ENCODE measurements at regions not wholly inside any gene's neighbourhood (a gene's known extent, or its start where the extent isn't known, plus 50 kb on each side); places are given as distances from the start of the nearest gene placed in this dataset.

DNA sequence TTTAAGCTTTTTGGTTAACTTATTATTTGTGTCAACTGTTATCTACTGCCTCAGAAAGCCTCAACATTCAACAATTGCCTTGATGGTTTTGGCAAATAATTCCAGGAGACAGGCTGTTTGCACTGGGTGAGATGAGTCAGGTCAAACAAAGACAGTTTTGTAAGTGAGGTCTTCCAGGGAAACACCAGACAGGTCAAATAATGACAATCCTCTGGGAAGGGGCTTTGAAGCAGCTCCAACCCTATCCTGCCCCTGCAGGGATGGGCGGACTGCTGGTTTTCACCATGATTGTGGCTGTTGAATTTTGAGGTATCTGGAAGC lies 79.4 kb upstream of the PRR23E start:
- Mint-ChIP-seq H3K36me3 (ENCODE audit: low read depth) (no peaks in the 10 kb centered on the region), H3K9me3 (peaks cover 13% of the 10 kb centered on the region), H3K4me3 (no peak overlapping the region), H3K27ac (no peak overlapping the region), H3K27me3 (peaks cover 3% of the 10 kb centered on the region), H3K4me1 (no peaks in the 10 kb centered on the region)
- ChIA-PET POLR2A (no interaction called here), CTCF (no interaction called here)
- DNase-seq (no peak), ATAC-seq (ENCODE audit: low read depth) (no peak)
- TF ChIP-seq, protein P1, sequence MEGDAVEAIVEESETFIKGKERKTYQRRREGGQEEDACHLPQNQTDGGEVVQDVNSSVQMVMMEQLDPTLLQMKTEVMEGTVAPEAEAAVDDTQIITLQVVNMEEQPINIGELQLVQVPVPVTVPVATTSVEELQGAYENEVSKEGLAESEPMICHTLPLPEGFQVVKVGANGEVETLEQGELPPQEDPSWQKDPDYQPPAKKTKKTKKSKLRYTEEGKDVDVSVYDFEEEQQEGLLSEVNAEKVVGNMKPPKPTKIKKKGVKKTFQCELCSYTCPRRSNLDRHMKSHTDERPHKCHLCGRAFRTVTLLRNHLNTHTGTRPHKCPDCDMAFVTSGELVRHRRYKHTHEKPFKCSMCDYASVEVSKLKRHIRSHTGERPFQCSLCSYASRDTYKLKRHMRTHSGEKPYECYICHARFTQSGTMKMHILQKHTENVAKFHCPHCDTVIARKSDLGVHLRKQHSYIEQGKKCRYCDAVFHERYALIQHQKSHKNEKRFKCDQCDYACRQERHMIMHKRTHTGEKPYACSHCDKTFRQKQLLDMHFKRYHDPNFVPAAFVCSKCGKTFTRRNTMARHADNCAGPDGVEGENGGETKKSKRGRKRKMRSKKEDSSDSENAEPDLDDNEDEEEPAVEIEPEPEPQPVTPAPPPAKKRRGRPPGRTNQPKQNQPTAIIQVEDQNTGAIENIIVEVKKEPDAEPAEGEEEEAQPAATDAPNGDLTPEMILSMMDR (IDR thresholded peaks at IDR 0.05) = no peak
- intact Hi-C loops (cut with micrococcal nuclease) = no loop called here

DNA sequence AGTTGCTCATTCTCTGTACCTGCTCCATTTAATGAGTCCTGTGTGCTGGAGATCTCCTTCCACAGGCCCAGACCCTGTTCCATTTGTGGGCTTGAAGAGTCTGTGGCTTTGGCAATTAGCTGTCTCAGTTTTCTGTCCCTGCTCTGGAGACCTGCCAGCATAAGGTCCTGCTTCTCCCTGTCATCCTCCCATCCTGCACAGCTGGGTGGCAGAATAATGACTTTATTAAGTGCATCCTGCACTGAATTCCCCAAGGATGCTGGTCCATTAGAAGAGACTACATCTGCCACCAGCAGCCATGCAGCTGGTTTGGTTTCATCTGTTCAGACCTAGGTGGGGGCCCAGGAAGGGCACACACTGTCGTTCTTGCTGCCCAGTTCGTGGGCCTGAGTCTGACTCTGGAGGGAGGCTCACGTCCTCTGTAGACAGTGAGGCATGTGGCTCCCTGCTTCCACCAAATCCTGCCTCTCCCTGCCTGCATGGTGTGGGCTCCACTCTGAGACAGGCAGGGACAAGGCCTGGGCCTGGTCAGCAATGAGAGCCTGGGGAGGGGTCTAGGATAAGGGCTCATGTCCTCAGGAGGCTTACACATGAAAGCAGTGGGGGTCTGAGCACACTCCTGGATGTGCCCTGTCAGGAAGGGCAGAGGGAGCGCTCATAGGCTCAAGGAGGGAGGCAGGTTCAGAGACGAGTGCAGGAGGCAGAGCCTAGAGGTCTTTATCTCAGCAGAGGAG lies 78.4 kb upstream of the PRR23E start:
- no peak for DNase-seq
- POLR2A ChIA-PET = no interaction called here
- CTCF ChIA-PET = no interaction called here
- TF ChIP-seq, protein P1 (IDR thresholded peaks at IDR 0.05) = no peak
- H3K36me3 Mint-ChIP-seq (ENCODE audit: low read depth) = no peaks in the 10 kb centered on the region
- H3K9me3 Mint-ChIP-seq = peaks cover 13% of the 10 kb centered on the region
- ATAC-seq (ENCODE audit: low read depth) = no peak
- H3K4me3 Mint-ChIP-seq = no peak overlapping the region
- H3K27ac Mint-ChIP-seq = no peak overlapping the region
- H3K4me1 Mint-ChIP-seq = no peaks in the 10 kb centered on the region
- peaks cover 3% of the 10 kb centered on the region for H3K27me3 Mint-ChIP-seq
- intact Hi-C loops (cut with micrococcal nuclease) = no loop called here

DNA sequence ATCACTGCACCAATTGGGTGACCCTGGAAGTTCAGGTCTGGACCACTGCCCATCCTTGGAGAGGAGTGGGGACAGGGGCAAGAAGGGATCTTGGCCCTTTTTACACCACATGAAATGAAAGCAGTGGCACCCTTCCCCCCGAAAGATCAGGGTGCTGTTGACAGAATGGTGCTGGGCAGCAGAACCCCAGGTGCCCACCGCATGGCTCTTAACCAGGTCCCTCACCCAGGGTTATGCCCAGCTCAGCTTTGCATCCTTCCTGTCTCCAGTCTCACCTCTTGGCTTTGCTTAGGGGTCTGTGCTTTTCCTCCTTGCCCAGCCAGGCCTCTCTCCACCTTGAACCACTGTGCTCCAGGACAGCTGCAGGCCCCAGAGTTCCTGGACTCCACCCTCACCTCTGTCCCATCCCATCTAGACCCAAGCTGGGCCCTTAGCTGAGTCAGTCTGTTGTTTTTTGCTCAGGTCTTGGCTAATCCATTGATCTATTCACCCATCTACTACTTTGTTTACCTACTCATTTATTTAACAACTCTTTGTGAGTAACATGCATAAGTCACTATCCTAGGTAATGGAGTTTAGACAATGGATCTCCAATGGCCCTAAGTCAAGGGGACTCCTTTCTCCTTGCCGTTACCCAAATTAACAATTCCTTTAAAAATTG lies 77.1 kb upstream of the PRR23E start:
- ATAC-seq (ENCODE audit: low read depth) (no peak), DNase-seq (no peak)
- H3K36me3 Mint-ChIP-seq (ENCODE audit: low read depth) = no peaks in the 10 kb centered on the region
- peaks cover 13% of the 10 kb centered on the region for H3K9me3 Mint-ChIP-seq
- H3K27ac Mint-ChIP-seq = no peak overlapping the region
- peaks cover 13% of the 10 kb centered on the region for H3K27me3 Mint-ChIP-seq
- H3K4me1 Mint-ChIP-seq = no peaks in the 10 kb centered on the region
- ChIA-PET POLR2A (no interaction called here), CTCF (no interaction called here)
- H3K4me3 Mint-ChIP-seq = no peak overlapping the region
- TF ChIP-seq, protein P1 (IDR thresholded peaks at IDR 0.05) = no peak
- intact Hi-C loops (cut with micrococcal nuclease) = no loop called here

DNA sequence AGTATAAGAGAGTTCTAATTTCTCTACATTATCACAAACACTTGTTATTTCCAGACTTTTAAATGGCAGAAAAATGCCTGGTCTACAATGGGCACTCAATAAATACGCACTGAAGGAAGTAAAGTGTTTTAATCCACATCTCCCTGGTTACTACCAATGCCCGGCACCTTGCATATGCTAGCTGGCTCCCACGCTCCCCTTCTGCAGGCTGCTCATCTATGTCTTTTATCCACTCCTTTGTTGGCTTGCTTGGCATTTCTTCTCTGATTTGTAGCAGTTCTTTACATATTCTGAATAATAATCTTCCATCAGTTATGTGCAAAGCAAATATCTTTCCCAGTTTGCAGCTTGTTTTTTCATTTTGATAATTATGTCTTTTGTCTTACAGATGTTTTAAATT lies 74.6 kb upstream of the PRR23E start:
- ChIA-PET POLR2A (no interaction called here), CTCF (no interaction called here)
- H3K27me3 Mint-ChIP-seq = peaks cover 19% of the 10 kb centered on the region
- TF ChIP-seq, protein P1 (IDR thresholded peaks at IDR 0.05) = no peak
- no peak for DNase-seq
- no peak overlapping the region for H3K27ac Mint-ChIP-seq
- no peaks in the 10 kb centered on the region for H3K36me3 Mint-ChIP-seq (ENCODE audit: low read depth)
- peaks cover 1% of the 10 kb centered on the region for H3K9me3 Mint-ChIP-seq
- ATAC-seq (ENCODE audit: low read depth) = no peak
- intact Hi-C loops (cut with micrococcal nuclease) = no loop called here
- no peaks in the 10 kb centered on the region for H3K4me1 Mint-ChIP-seq
- H3K4me3 Mint-ChIP-seq = no peak overlapping the region

DNA sequence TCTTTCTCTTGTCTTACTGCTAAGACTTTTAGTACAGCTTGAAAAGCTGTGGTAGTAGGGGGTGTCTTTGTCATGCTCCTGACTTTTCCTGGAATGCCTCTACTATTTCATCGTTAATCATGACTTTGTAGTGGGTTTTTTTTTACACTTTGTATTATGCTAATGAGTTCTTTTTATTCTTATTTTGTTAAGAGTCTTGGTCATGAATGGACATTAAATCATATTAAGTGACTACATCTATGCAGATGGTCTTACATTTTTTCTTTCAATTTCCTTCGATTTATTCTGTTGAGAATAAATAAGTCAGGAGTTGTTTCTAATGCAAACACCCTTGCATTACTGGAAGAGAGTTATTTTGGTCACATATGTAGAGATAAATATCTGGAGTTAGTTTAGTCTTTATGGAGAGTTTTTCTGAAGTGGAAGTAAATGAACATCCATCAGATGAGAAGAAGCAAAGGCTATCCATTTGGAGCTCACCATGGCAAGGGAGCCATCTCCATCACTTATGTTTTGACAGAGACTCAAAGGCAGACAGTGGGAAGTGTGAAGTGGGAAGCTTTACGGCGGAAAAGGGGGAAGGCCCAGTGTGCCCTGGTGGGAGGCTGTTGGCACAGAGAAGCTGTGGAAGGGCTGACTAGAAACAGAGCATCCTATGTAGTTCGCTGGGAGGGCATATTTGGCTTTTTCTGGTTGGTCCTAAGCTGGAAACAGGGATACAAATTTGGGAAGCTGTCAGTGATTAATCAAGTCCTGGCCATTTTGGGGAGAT lies 73.1 kb upstream of the PRR23E start:
- peaks cover 23% of the 10 kb centered on the region for H3K27me3 Mint-ChIP-seq

More for the DNA sequence above, 73.1 kb upstream of the PRR23E start:
- ChIA-PET POLR2A (no interaction called here), CTCF (no interaction called here)
- intact Hi-C loops (cut with micrococcal nuclease) = no loop called here
- Mint-ChIP-seq H3K27ac (no peak overlapping the region), H3K4me1 (no peaks in the 10 kb centered on the region), H3K36me3 (ENCODE audit: low read depth) (no peaks in the 10 kb centered on the region), H3K9me3 (no peaks in the 10 kb centered on the region), H3K4me3 (no peak overlapping the region)
- TF ChIP-seq, protein P1 (IDR thresholded peaks at IDR 0.05) = no peak
- no peak for ATAC-seq (ENCODE audit: low read depth)
- DNase-seq = no peak
